ENCODE measurements at regions not wholly inside any gene's neighbourhood (a gene's known extent, or its start where the extent isn't known, plus 50 kb on each side); places are given as distances from the start of the nearest gene placed in this dataset.
"Not testable (repeated sequence)": the region's sequence is repeated elsewhere in the genome, so short reads cannot be mapped to it uniquely, and the experiment has no call there.

- TF ChIP-seq POLR2AphosphoS5 (IDR thresholded peaks at IDR 0.05; ENCODE audit: borderline replicate concordance, low read depth, low read length); EZH2 (IDR thresholded peaks at IDR 0.05): not testable (repeated sequence)
Measured at GRCh38 chr9:106203815-106204516, 509.6 kb downstream of the TMEM38B start.

All from SK-N-MC (cell line).